HUES64 (cell line): ENCODE measurements at regions not wholly inside any gene's neighbourhood (a gene's known extent, or its start where the extent isn't known, plus 50 kb on each side); places are given as distances from the start of the nearest gene placed in this dataset.

ENCODE experiments used
- H3K27ac ChIP-seq: 2 replicates; pipeline ENCODE4 v1.7.0; 2013; ENCODE audit warnings: low read depth, low read length, inconsistent platforms
- H3K27me3 ChIP-seq: 2 replicates; pipeline ENCODE4 v1.6.1; 2013; ENCODE audit warnings: mild to moderate bottlenecking, low read length; ENCODE audit not compliant: insufficient read depth
- H3K36me3 ChIP-seq: 2 replicates; pipeline ENCODE4 v1.6.1; 2013; ENCODE audit warnings: mild to moderate bottlenecking, low read length; ENCODE audit not compliant: insufficient read depth
- H3K4me1 ChIP-seq: 2 replicates; pipeline ENCODE4 v1.6.1; 2013; ENCODE audit warnings: mild to moderate bottlenecking, low read length, moderate library complexity; ENCODE audit not compliant: insufficient read depth
- H3K4me3 ChIP-seq: 2 replicates; pipeline ENCODE4 v1.5.1; 2013; ENCODE audit warnings: mild to moderate bottlenecking, low read length, moderate library complexity
- H3K9ac ChIP-seq: 2 replicates; pipeline ENCODE4 v1.6.1; 2013; ENCODE audit warnings: mild to moderate bottlenecking, low read depth, low read length
- H3K9me3 ChIP-seq: 2 replicates; pipeline ENCODE4 v1.6.1; 2013; ENCODE audit warnings: low read depth, low read length; ENCODE audit not compliant: insufficient read depth
- WGBS: fragments of 150-250, 120-280 bp; methylation state at CpG from one replicate; pipeline ENCODE4 v1.1.7; 2013; ENCODE audit warnings: missing lambda C conversion rate; 5-methylcytosine and 5-hydroxymethylcytosine counted together

DNA sequence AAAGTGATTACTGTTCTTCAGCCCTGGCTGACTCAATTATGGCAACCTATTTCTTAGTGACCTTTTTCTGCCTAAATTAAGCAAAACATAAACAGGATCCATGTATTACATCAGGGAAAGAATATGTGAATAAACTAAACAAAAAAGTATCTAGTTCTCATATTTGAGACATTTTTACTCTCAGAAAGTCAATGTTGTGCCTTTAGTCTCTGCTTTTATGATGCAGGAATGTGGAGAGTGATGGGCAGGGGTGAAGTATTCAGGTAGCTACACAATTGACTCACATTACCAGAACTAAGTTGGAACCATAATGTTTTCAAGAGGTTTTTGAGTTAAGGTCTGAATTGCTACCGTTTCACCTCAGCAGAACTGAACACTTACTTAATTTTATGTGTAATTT lies 462.7 kb upstream of the CXADR start:
- no peaks in the 10 kb centered on the region for H3K27me3 ChIP-seq
- H3K4me3 ChIP-seq, result no peak overlapping the region
- H3K4me1 ChIP-seq, result peaks cover 18% of the 10 kb centered on the region
- peaks cover 19% of the 10 kb centered on the region for H3K9me3 ChIP-seq
- no peaks in the 10 kb centered on the region for H3K36me3 ChIP-seq
- no peak overlapping the region for H3K9ac ChIP-seq
- no CpG with 5 or more reads among the region's 1 CpG for WGBS
- no peak overlapping the region for H3K27ac ChIP-seq

- Histone ChIP-seq H3K27ac (no peak overlapping the region), H3K9ac (no peak overlapping the region), H3K9me3 (peaks cover 19% of the 10 kb centered on the region), H3K36me3 (no peaks in the 10 kb centered on the region), H3K4me1 (peaks cover 18% of the 10 kb centered on the region), H3K4me3 (no peak overlapping the region), H3K27me3 (no peaks in the 10 kb centered on the region)
- WGBS, result no CpG with 5 or more reads among the region's 2 CpGs
These were observed 462.2 kb upstream of the CXADR start for GRCh38 chr21:17050646-17051045.

GRCh38 chr21:17051054-17051453 lies 461.8 kb upstream of the CXADR start:
- Histone ChIP-seq H3K4me3 (no peak overlapping the region), H3K4me1 (peaks cover 18% of the 10 kb centered on the region), H3K9me3 (peaks cover 19% of the 10 kb centered on the region), H3K27ac (no peak overlapping the region), H3K9ac (no peak overlapping the region), H3K27me3 (no peaks in the 10 kb centered on the region), H3K36me3 (no peaks in the 10 kb centered on the region)
- WGBS, result 64% methylated on average over 3 of the region's 3 CpGs

DNA sequence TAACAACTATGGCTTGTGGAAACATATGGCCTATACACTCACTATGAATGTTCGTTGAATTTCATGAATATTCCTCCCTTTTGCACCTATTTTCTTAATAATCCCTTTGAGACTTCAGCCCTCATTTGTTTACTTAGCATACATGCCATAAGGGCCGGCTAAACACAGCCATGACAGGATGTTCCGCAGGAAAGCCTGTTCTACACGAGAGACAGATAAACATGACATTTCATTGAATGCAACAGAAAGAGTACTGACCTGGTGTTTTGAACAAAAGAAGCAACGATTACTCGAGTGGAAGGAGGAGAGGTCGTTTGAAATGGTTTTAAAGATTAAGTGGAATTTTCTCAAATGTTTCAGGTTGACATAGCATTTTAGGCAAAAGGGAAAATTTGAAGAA lies 459.5 kb upstream of the CXADR start:
- no peaks in the 10 kb centered on the region for H3K27me3 ChIP-seq
- 86% methylated on average over 7 of the region's 7 CpGs for WGBS
- H3K4me3 ChIP-seq, result no peak overlapping the region
- no peak overlapping the region for H3K27ac ChIP-seq
- H3K36me3 ChIP-seq, result no peaks in the 10 kb centered on the region
- no peak overlapping the region for H3K9ac ChIP-seq
- H3K9me3 ChIP-seq, result peaks cover 13% of the 10 kb centered on the region; the same call in 1 of the 2 replicates
- H3K4me1 ChIP-seq, result peaks cover 18% of the 10 kb centered on the region

DNA sequence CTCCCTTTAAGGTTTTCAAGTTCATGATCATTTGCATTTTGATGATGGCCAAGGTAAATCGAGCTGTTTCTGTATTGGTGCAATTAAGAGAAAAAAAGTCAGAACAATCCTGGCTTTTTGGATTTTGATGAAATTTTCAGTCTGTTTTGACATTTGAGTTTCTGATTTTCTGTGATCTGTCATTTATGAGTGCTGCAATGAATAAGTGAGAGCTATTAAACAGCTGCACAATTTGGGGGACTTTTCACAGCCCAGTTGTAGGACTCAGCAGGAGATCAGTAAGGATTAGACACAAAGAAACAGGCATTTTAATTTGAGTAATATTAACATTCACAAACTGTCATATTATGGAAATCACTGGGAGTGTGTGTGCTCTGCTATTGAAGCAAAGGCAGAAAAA lies 452.9 kb upstream of the CXADR start:
- Histone ChIP-seq H3K4me1 (no peaks in the 10 kb centered on the region), H3K27me3 (no peaks in the 10 kb centered on the region), H3K27ac (no peak overlapping the region), H3K9ac (no peak overlapping the region), H3K4me3 (no peak overlapping the region), H3K9me3 (no peaks in the 10 kb centered on the region), H3K36me3 (no peaks in the 10 kb centered on the region)
- 94% methylated on average over 1 of the region's 1 CpG for WGBS

DNA sequence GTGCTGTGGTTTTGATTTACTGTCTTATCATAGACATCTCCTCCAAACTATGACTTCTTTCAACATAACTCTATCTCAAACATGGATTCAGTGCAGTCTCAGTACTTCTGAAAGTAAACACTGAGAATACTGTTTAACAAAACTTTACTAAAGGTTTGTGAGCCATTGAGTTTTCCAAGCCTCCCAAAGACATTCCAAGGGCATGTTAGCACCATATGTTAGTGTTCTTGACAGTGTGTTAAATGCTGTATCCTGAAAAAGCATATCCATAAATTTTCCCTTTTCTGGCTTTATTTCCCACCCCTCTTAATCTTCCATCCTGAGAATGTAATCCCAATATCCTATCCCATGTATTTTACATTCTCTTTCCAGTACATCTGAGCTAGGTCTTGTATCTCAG lies 446.8 kb upstream of the CXADR start:
- Histone ChIP-seq H3K4me3 (no peak overlapping the region), H3K36me3 (no peaks in the 10 kb centered on the region), H3K27ac (no peak overlapping the region), H3K9ac (no peak overlapping the region), H3K9me3 (no peaks in the 10 kb centered on the region), H3K4me1 (peaks cover 10% of the 10 kb centered on the region), H3K27me3 (no peaks in the 10 kb centered on the region)

DNA sequence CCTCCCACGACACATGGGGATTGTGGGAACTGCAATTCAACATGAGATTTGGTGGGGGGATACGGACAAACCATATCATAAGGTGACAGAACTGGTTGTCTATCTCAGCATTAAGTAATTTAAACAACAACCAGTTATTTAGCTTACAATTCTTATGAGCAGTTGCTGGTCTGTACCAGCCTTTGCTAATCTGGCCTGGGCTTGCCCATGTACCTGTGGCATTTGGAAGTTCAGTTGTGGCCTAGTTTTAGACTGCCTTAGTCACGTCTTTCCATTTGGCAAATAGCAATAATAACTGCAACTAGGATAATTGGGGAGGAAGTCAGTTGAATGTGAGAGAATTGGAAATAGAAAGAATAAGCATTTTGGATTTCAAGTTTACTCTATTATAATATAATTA lies 441.8 kb upstream of the CXADR start:
- 86% methylated on average over 3 of the region's 3 CpGs for WGBS
- no peaks in the 10 kb centered on the region for H3K27me3 ChIP-seq
- no peak overlapping the region for H3K27ac ChIP-seq
- H3K4me3 ChIP-seq, result no peak overlapping the region
- H3K36me3 ChIP-seq, result no peaks in the 10 kb centered on the region
- H3K9ac ChIP-seq, result no peak overlapping the region
- no peaks in the 10 kb centered on the region for H3K9me3 ChIP-seq
- H3K4me1 ChIP-seq, result peaks cover 11% of the 10 kb centered on the region

DNA sequence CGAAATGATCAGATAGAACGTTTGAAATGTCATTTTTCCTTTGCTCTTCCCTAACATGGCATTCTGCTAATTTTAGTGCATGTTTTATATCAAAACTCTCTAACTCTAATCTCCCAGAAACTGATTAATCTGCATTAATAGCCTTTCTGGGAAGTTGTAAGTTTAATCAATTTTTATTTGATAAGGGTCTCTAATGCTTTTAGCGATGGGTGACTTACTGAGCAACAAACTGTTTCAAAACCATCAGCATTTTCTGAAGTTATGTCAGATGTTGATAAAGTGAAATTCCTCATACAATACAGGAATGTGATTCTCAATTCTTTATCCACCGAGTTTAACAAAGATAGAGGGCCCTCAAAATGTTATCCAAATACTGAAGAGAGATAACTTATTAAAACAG lies 431.6 kb upstream of the CXADR start:
- H3K4me1 ChIP-seq, result no peaks in the 10 kb centered on the region
- H3K4me3 ChIP-seq, result no peak overlapping the region
- no peak overlapping the region for H3K27ac ChIP-seq
- H3K9ac ChIP-seq, result no peak overlapping the region
- WGBS, result 98% methylated on average over 3 of the region's 4 CpGs
- no peaks in the 10 kb centered on the region for H3K27me3 ChIP-seq
- H3K36me3 ChIP-seq, result no peaks in the 10 kb centered on the region
- H3K9me3 ChIP-seq, result no peaks in the 10 kb centered on the region

DNA sequence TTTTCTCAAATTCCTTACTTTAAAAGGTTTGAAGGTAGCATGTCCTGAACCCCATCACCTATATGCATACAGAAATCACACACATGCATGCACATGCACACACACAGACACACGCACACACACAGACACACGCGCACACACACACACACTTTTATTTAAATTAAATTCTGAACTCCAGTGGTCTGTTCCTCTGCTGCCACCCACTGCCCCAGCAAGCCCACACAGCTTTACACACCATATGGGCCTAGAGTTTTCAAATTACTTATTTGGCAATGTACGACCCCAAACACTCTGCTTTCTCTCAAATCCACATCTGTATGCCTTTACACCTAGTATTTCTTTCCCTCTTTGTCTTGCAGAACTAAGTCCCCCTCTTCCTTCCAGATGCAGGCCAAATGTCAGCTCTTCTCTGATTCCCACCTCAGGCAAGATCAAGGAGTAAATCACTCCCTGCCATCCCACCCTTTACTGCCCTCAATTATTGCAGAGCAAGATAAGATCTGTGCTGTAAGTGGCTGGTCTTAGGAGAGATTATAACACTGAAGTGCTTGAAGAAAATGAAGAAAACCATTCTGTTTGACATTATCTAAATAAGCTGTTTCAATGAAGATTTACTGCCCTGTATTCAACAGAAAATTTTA lies 429.9 kb upstream of the CXADR start:
- 77% methylated on average over 4 of the region's 4 CpGs for WGBS
- no peaks in the 10 kb centered on the region for H3K9me3 ChIP-seq
- no peak overlapping the region for H3K9ac ChIP-seq
- no peak overlapping the region for H3K4me3 ChIP-seq
- no peak overlapping the region for H3K27ac ChIP-seq
- no peaks in the 10 kb centered on the region for H3K4me1 ChIP-seq
- H3K27me3 ChIP-seq, result no peaks in the 10 kb centered on the region
- no peaks in the 10 kb centered on the region for H3K36me3 ChIP-seq

GRCh38 chr21:17085707-17086106 lies 427.1 kb upstream of the CXADR start:
- 100% methylated on average over 1 of the region's 1 CpG for WGBS
- no peaks in the 10 kb centered on the region for H3K36me3 ChIP-seq

GRCh38 chr21:17088500-17088899 lies 424.3 kb upstream of the CXADR start:
- Histone ChIP-seq H3K9ac (no peak overlapping the region), H3K27me3 (no peaks in the 10 kb centered on the region), H3K9me3 (no peaks in the 10 kb centered on the region), H3K27ac (no peak overlapping the region), H3K36me3 (no peaks in the 10 kb centered on the region), H3K4me1 (0 out of 2 replicates have a peak, but pooled peaks cover 6% of the 10 kb centered on the region), H3K4me3 (no peak overlapping the region)
- WGBS, result 93% methylated on average over 4 of the region's 4 CpGs

More at GRCh38 chr21:17085707-17086106, 427.1 kb upstream of the CXADR start:
- H3K4me1 ChIP-seq, result 0 out of 2 replicates have a peak, but pooled peaks cover 6% of the 10 kb centered on the region
- H3K27ac ChIP-seq, result no peak overlapping the region
- H3K27me3 ChIP-seq, result no peaks in the 10 kb centered on the region
- H3K9me3 ChIP-seq, result no peaks in the 10 kb centered on the region
- no peak overlapping the region for H3K9ac ChIP-seq
- no peak overlapping the region for H3K4me3 ChIP-seq

DNA sequence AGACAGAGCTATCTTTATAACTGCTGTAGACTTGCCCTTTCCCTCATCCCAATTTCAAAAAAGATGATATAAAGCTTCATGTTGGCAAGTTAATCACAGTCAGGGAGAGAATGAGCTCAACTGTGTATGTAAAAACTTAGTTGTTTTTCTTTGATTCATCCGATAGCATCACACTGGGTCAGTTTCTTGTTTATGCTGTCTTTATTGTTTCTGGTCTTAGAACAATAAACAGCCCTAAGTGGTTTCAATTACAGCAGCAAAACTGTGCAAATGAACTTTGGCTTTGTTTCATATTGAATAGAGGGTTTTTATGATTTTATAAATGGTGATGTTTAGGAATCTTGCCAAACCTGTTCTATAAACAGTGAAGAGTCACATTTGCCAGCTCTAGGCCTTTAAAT lies 423.8 kb upstream of the CXADR start:
- 97% methylated on average over 1 of the region's 1 CpG for WGBS
- Histone ChIP-seq H3K4me3 (no peak overlapping the region), H3K9me3 (no peaks in the 10 kb centered on the region), H3K9ac (no peak overlapping the region), H3K27ac (no peak overlapping the region), H3K27me3 (no peaks in the 10 kb centered on the region), H3K36me3 (no peaks in the 10 kb centered on the region), H3K4me1 (0 out of 2 replicates have a peak, but pooled peaks cover 6% of the 10 kb centered on the region)
